Neural cell (in vitro differentiated cells): ENCODE measurements at regions not wholly inside any gene's neighbourhood (a gene's known extent, or its start where the extent isn't known, plus 50 kb on each side); places are given as distances from the start of the nearest gene placed in this dataset.

ENCODE experiments used
- H2AFZ ChIP-seq: fragments of 200-600, 300-800 bp; sonication (generic), shearing (Covaris generic); 2 replicates; pipeline ENCODE4 v1.6.0; 2014; ENCODE audit warnings: low read depth, mild to moderate bottlenecking, antibody characterized with exemption, low read length, moderate library complexity
- H3F3A ChIP-seq: fragments of 200-600 bp; shearing (Covaris generic); 2 replicates; pipeline ENCODE4 v1.6.1; 2016; ENCODE audit warnings: mild to moderate bottlenecking, moderate library complexity, mixed read lengths, antibody characterized with exemption, low read length; ENCODE audit not compliant: insufficient read depth, poor library complexity, severe bottlenecking
- H3K27ac ChIP-seq: fragments of 200-600, 300-800 bp; sonication (generic), shearing (Covaris generic); 2 replicates; pipeline ENCODE4 v1.5.1; 2014; ENCODE audit warnings: mild to moderate bottlenecking, low read length, moderate library complexity
- H3K27me3 ChIP-seq: fragments of 300-800, 200-600 bp; sonication (generic), shearing (Covaris generic); 2 replicates; pipeline ENCODE4 v1.6.0; 2014; ENCODE audit warnings: mild to moderate bottlenecking, low read depth, low read length, moderate library complexity; ENCODE audit not compliant: insufficient read depth
- H3K36me3 ChIP-seq: fragments of 300-800, 200-600 bp; sonication (generic), shearing (Covaris generic); 2 replicates; pipeline ENCODE4 v1.5.1; 2014; ENCODE audit warnings: mild to moderate bottlenecking, antibody characterized with exemption, low read length, moderate library complexity; ENCODE audit not compliant: insufficient read depth
- H3K4me2 ChIP-seq: fragments of 300-800, 200-600 bp; sonication (generic), shearing (Covaris generic); 2 replicates; pipeline ENCODE4 v1.6.0; 2014; ENCODE audit warnings: mild to moderate bottlenecking, low read length
- H3K4me3 ChIP-seq: fragments of 300-800, 200-600 bp; sonication (generic), shearing (Covaris generic); 2 replicates; pipeline ENCODE4 v1.5.1; 2014; ENCODE audit warnings: mild to moderate bottlenecking, low read length, moderate library complexity
- H3K79me2 ChIP-seq: fragments of 200-600 bp; shearing (Covaris generic); replicated peaks from 2 replicates; pipeline ENCODE4 v1.6.0; 2014; ENCODE audit warnings: mild to moderate bottlenecking, low read length, moderate library complexity; ENCODE audit not compliant: insufficient read depth
- H3K9ac ChIP-seq: fragments of 300-800, 200-600 bp; sonication (generic), shearing (Covaris generic); 2 replicates; pipeline ENCODE4 v1.6.1; 2016; ENCODE audit warnings: mild to moderate bottlenecking, low read length, mixed read lengths
- H3K9me2 ChIP-seq: fragments of 200-600 bp; shearing (Covaris generic); 2 replicates; pipeline ENCODE4 v1.6.1; 2016; ENCODE audit warnings: mild to moderate bottlenecking, low read length, mixed read lengths; ENCODE audit not compliant: insufficient read depth
- H3K9me3 ChIP-seq: fragments of 200-600, 300-800 bp; sonication (generic), shearing (Covaris generic); 2 replicates; pipeline ENCODE4 v1.6.1; 2016; ENCODE audit warnings: mild to moderate bottlenecking, mixed run types, low read length, moderate library complexity, mixed read lengths
- H4K20me1 ChIP-seq: fragments of 200-600 bp; shearing (Covaris generic); 2 replicates; pipeline ENCODE4 v1.6.1; 2016; ENCODE audit warnings: mild to moderate bottlenecking, mixed run types; ENCODE audit not compliant: insufficient read depth
- EP300 ChIP-seq: fragments of 450-650 bp; conservative IDR thresholded peaks from 2 replicates; pipeline ENCODE4 v1.6.1; 2014; ENCODE audit warnings: antibody characterized with exemption, mild to moderate bottlenecking, moderate library complexity; ENCODE audit not compliant: poor library complexity, severe bottlenecking
- EZH2 ChIP-seq: fragments of 200-600, 300-800 bp; shearing (Covaris generic), sonication (generic); IDR thresholded peaks from 2 replicates; pipeline ENCODE4 v1.6.1; 2014; ENCODE audit warnings: antibody characterized with exemption, low read length, borderline replicate concordance, mild to moderate bottlenecking; ENCODE audit not compliant: insufficient read depth, poor library complexity, severe bottlenecking
- MXI1 ChIP-seq: fragments of 450-650 bp; conservative IDR thresholded peaks from 2 replicates; pipeline ENCODE4 v1.6.1; 2014; ENCODE audit warnings: antibody characterized with exemption, mild to moderate bottlenecking; ENCODE audit not compliant: poor library complexity, severe bottlenecking
- POLR2AphosphoS5 ChIP-seq: IDR thresholded peaks from 2 replicates; pipeline ENCODE4 v1.6.1; 2012
- RAD21 ChIP-seq: fragments of 450-650 bp; conservative IDR thresholded peaks from 2 replicates; pipeline ENCODE4 v1.6.1; 2014; ENCODE audit warnings: antibody characterized with exemption, mild to moderate bottlenecking, moderate library complexity
- SMC3 ChIP-seq: fragments of 450-650 bp; conservative IDR thresholded peaks from 2 replicates; pipeline ENCODE4 v1.6.1; 2014; ENCODE audit warnings: antibody characterized with exemption, mild to moderate bottlenecking, moderate library complexity; ENCODE audit not compliant: poor library complexity
- TAF1 ChIP-seq: IDR thresholded peaks from 2 replicates; pipeline ENCODE4 v1.6.1; 2012; ENCODE audit warnings: low read depth
- TF ChIP-seq, protein P1 (sequence below): IDR thresholded peaks from 2 replicates; pipeline ENCODE4 v1.6.1; 2012; ENCODE audit warnings: borderline replicate concordance
- TF ChIP-seq, protein P2 (sequence below): fragments of 450-650 bp; IDR thresholded peaks from 2 replicates; pipeline ENCODE4 v1.5.1; 2014; ENCODE audit warnings: antibody characterized with exemption, mild to moderate bottlenecking, moderate library complexity; ENCODE audit not compliant: poor library complexity, severe bottlenecking

DNA sequence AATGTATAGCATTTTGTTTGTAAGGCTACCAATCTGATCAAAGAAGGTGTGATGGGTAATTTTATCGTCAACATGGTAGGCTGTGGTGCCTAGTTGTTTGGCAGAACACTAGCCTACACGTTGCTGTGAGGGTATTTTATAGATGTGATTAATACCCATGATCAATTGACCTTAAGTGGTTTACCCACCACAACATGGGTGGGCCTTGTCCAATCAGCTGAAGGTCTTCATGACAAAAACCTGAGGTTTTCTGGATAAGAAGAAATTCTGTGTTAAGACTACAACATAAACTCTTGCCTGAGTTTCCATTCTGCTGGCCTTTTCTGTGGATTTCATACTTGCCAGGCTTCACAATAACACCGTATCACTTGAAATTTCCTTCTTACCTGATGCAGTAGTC lies 131.8 kb upstream of the PPP1R3A start:
- TF ChIP-seq SMC3 (no peak), TAF1 (no peak)
- Histone ChIP-seq H3K27me3 (no peaks in the 10 kb centered on the region), H2AFZ (no peak overlapping the region), H3K27ac (no peak overlapping the region), H3K4me3 (no peak overlapping the region), H3K9me3 (no peaks in the 10 kb centered on the region), H3K9me2 (no peaks in the 10 kb centered on the region), H4K20me1 (no peaks in the 10 kb centered on the region), H3K36me3 (no peaks in the 10 kb centered on the region), H3K9ac (no peak overlapping the region), H3F3A (no peaks in the 10 kb centered on the region), H3K79me2 (no peaks in the 10 kb centered on the region), H3K4me2 (no peak overlapping the region)

DNA sequence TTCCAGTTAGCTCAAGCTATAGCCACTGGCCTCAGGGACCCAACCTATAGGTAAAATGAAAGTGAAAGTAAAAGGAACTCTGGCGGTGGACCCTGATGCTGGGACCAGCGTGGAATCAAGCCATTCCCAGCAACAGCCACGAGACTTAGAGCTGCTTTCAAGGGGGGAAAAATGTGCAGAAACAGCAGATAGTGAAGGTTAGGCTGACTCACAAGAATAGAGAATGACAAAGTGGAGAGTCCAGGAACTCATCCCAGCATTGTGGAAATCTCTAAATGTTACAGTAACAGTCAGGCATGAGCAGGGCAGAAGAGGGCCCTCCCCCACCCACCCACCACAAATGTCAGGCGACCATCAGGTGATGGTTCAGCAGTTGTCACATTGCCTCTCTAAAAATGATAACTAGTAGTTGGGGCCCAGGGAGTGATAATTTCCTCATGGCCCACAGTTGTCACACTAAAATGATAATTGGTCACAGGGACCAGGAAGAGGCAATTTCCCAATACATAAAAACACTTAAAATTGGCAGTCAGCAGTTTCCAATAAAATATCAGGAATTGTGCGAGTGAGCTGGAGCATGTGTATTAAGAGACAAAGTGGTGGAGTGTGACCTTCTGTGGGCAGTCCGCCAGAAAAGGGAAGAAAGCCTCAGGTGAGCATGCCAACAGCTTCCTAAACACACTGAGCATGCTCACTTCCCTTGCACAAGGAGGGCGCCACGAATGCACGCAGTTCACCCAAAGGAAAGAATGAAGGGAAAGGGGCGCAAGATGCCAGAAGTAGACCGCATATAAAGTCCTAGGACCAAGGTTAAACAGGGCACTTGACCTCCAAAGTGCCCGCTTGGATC lies 129.8 kb upstream of the PPP1R3A start:
- Histone ChIP-seq H3K27ac (no peak overlapping the region), H3K36me3 (no peaks in the 10 kb centered on the region), H2AFZ (no peak overlapping the region), H3K9me3 (no peaks in the 10 kb centered on the region), H3K4me3 (no peak overlapping the region), H3K27me3 (no peaks in the 10 kb centered on the region), H4K20me1 (no peaks in the 10 kb centered on the region), H3K79me2 (no peaks in the 10 kb centered on the region), H3K9me2 (no peaks in the 10 kb centered on the region), H3K9ac (no peak overlapping the region), H3K4me2 (no peak overlapping the region), H3F3A (no peaks in the 10 kb centered on the region)
- TF ChIP-seq POLR2AphosphoS5 = no peak
- no peak for TF ChIP-seq SMC3
- TF ChIP-seq, protein P1, sequence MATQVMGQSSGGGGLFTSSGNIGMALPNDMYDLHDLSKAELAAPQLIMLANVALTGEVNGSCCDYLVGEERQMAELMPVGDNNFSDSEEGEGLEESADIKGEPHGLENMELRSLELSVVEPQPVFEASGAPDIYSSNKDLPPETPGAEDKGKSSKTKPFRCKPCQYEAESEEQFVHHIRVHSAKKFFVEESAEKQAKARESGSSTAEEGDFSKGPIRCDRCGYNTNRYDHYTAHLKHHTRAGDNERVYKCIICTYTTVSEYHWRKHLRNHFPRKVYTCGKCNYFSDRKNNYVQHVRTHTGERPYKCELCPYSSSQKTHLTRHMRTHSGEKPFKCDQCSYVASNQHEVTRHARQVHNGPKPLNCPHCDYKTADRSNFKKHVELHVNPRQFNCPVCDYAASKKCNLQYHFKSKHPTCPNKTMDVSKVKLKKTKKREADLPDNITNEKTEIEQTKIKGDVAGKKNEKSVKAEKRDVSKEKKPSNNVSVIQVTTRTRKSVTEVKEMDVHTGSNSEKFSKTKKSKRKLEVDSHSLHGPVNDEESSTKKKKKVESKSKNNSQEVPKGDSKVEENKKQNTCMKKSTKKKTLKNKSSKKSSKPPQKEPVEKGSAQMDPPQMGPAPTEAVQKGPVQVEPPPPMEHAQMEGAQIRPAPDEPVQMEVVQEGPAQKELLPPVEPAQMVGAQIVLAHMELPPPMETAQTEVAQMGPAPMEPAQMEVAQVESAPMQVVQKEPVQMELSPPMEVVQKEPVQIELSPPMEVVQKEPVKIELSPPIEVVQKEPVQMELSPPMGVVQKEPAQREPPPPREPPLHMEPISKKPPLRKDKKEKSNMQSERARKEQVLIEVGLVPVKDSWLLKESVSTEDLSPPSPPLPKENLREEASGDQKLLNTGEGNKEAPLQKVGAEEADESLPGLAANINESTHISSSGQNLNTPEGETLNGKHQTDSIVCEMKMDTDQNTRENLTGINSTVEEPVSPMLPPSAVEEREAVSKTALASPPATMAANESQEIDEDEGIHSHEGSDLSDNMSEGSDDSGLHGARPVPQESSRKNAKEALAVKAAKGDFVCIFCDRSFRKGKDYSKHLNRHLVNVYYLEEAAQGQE = no peak
- no peak for TF ChIP-seq EP300
- TF ChIP-seq, protein P2, sequence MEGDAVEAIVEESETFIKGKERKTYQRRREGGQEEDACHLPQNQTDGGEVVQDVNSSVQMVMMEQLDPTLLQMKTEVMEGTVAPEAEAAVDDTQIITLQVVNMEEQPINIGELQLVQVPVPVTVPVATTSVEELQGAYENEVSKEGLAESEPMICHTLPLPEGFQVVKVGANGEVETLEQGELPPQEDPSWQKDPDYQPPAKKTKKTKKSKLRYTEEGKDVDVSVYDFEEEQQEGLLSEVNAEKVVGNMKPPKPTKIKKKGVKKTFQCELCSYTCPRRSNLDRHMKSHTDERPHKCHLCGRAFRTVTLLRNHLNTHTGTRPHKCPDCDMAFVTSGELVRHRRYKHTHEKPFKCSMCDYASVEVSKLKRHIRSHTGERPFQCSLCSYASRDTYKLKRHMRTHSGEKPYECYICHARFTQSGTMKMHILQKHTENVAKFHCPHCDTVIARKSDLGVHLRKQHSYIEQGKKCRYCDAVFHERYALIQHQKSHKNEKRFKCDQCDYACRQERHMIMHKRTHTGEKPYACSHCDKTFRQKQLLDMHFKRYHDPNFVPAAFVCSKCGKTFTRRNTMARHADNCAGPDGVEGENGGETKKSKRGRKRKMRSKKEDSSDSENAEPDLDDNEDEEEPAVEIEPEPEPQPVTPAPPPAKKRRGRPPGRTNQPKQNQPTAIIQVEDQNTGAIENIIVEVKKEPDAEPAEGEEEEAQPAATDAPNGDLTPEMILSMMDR = no peak
- TF ChIP-seq EZH2 = no peak
- no peak for TF ChIP-seq RAD21
- no peak for TF ChIP-seq TAF1
- TF ChIP-seq MXI1 = no peak
